ENCODE measurements at regions not wholly inside any gene's neighbourhood (a gene's known extent, or its start where the extent isn't known, plus 50 kb on each side); places are given as distances from the start of the nearest gene placed in this dataset.
"Not testable (repeated sequence)": the region's sequence is repeated elsewhere in the genome, so short reads cannot be mapped to it uniquely, and the experiment has no call there.

GRCh38 chr12:75656648-75657047 is 145.2 kb upstream of the KRR1 start:
- no peak for DNase-seq (ENCODE audit: low read depth in 1 of 2, low spot score in 1 of 2)

- DNase-seq (ENCODE audit: low read depth in 1 of 2, low spot score in 1 of 2): no peak
Observed at GRCh38 chr12:75656210-75656609, 144.8 kb upstream of the KRR1 start.

GRCh38 chr12:75655315-75655806 is 144.0 kb upstream of the KRR1 start:
- no peak for DNase-seq (ENCODE audit: low read depth in 1 of 2, low spot score in 1 of 2)

- DNase-seq (ENCODE audit: low read depth in 1 of 2, low spot score in 1 of 2): no peak
Observed at GRCh38 chr12:75651342-75651695, 139.9 kb upstream of the KRR1 start.

DNA sequence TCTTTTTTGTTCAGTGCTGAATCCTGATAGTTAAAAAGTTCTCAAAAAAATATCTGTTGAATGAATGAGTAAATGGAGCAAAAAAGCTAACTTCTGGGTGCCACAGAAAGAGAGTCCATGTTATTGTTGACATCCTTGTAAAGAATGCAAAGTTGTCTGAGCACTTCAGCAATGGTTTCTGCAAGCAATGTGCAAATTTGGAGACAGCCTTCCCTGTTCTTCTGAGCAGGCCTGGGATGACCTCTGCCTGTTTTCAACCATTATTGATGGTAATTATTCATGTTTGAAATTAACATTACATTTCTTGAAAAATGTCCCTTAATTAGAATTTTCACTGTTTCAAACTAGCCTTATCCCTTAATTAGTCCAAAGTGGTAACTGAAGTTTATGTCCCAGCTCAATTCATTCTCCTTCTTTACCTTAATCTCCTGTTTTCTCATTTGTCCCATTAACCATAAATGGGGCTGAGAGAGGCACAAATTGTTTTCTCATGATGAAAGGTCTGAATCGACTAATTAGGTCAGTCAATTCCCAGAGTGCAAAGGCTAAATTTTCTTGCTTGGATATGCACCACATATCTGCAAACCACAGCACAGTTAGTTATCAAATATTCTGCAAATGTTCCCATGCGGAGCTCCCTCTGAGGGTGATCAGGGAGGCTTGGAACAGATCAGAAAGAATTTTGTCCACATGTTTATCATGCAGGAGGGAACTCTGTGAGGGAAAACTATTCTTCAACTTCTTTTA is 139.4 kb upstream of the KRR1 start:
- DNase-seq (ENCODE audit: low read depth in 1 of 2, low spot score in 1 of 2): no peak

GRCh38 chr12:75650100-75650499 is 138.7 kb upstream of the KRR1 start:
- no peak for DNase-seq (ENCODE audit: low read depth in 1 of 2, low spot score in 1 of 2)

- DNase-seq (ENCODE audit: low read depth in 1 of 2, low spot score in 1 of 2): no peak
Observed at GRCh38 chr12:75648856-75649255, 137.4 kb upstream of the KRR1 start.

DNA sequence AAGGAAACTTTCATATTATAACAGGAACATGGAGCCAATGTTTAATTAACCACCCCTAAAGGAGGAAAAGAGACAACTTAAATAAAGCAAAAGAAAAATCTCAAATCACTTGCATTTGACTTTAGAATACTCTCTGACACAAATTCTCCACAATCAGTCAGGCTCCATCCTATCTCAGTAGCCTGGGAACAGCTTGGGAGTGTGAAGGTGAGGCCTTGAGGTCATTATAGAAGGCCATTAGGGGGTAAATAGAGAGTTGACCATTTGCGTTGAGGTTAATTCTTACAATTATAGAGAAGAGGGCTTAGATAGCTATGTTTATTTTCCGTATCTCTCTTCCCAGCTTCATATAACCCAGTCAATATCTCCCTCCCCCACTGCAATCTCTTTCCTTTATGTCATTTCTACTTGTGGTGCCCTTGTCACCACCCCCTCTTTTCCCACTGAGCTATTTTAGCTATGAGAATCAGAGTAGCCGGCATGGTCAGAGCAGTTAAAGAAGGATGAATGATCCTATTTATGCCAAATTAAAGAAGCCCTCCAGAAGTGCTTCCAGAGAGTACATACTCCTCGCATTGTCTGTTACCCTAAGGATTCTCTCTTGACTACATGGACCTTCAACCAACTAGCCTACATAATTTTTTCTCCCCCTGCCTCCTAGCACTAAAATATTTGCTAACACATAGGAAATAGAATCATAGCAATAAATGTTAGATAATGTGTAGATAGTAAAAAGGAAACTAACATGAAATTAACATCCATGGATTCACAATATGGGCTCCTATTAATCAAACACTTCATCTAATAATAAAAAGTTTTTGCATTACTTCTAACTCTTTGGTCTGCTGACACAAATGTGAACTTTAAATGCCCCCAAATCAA is 135.2 kb upstream of the KRR1 start:
- no peak for DNase-seq (ENCODE audit: low read depth in 1 of 2, low spot score in 1 of 2)

DNA sequence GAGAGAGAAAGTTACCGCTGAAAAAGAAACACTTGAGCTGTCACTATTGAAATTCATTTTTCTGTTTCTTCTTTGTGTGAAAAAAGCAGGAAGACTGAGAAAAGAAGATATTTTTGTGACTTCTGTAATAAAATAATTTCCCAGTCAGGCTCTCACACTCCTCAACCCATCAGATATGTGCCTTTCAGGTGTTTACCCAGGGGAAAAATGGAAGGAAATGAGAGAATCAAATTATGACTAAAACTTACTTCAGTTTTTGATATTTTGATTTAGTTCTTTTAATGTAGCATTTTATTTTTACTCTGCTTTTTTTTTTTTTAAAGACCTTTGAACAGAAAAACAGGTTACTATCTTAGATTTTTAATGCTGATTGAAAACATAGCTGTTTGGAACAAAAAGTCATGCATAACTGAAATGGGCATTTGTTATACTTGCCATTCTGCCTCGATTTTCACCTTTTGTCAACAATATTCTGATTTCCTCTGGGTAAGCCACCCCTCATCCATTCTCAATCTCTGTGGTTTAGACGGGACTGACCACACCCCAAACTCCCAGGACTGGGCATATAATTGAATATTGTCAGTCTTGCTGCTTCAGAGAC is 133.2 kb upstream of the KRR1 start:
- no peak for DNase-seq (ENCODE audit: low read depth in 1 of 2, low spot score in 1 of 2)

DNA sequence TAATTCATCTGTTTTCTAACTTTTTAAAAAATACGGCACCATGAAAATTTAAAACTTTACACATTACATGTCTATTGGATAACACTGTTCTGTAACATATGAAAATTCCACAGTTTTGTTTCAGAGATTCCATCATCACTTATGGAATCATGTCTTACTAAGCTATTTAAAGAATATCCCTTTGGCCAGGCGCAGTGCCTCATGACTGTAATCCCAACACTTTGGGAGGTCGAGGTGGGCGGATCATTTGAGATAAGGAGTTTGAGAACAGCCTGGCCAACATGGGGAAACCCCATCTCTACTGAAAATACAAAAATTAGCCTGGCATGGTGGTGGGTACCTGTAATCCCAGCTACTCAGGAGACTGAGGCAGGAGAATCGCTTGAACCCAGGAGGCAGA is 131.7 kb upstream of the KRR1 start:
- not testable (repeated sequence) for DNase-seq (ENCODE audit: low read depth in 1 of 2, low spot score in 1 of 2)

- DNase-seq (ENCODE audit: low read depth in 1 of 2, low spot score in 1 of 2): no peak
Observed at GRCh38 chr12:75642226-75642625, 130.8 kb upstream of the KRR1 start.

DNA sequence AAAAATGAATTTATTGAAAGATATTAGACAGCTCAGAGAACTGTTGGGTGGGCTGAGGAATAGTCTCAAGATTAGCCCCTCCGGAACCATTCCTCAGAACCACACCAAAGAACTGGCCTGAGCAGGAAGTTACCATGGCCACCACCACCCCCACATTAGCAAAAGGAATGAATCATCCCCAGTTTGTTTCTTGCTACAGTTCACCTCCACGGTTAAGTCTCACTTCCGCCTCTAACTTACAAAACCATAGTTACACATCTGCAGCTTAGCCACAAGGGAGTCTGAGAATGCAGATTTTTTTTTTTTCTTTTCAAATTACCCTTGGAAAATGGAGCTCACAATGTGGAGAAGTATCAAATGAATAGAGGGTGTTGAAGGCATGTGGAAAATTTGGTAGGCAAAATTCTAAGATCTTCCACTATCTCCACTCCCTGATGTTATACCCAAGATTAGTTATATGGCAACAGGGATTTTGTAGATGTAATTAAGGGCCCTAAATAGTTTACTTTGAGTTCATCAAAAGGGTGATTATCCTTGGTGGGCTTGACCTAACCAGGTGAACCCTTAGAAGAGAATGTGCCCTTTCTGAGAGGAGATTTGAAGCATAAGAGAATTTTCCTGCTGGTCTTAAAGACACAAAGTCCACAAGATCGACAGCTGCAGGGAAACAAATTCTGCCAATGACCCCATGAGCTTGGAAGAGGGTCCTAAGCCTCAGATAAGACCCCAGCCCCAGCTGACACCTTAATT is 129.8 kb upstream of the KRR1 start:
- DNase-seq (ENCODE audit: low read depth in 1 of 2, low spot score in 1 of 2): peak in 1 of 2 donors; percentile 6

DNA sequence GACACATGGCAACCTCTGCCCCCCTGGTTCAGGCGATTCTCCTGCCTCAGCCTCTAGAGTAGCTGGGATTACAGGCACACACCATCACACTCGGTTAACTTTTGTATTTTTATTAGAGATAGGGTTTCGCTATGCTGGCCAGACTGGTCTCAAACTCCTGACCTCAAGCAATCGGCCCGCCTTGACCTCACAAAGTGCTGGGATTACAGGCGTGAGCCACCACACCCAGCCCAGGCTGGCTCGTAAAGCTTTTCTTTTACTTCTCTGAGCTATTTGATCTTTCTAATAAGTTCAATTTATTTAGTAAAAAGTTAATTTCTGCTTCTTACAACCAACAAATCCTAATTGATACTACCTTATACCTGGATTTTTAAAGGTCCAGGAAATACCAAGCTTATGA is 127.4 kb upstream of the KRR1 start:
- no peak for DNase-seq (ENCODE audit: low read depth in 1 of 2, low spot score in 1 of 2)

DNA sequence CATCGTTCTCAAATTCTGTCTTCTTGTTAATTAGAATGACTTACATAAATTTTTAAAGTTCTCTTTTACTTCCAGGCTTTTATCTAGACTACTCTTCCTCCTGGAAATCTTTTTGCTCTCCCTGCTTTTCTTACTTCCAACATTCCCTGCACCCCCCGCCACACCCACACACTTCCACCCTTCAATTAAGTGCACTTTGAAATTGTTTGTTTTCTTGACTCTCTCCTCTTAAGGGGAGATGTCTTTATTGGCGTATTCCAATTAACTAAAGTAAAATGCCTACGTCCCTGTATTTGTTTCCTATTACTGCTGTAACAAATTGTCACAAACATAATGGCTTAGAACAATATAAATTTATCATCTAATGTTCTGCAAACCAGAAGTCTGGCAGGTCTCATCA is 125.2 kb upstream of the KRR1 start:
- no peak for DNase-seq (ENCODE audit: low read depth in 1 of 2, low spot score in 1 of 2)

DNA sequence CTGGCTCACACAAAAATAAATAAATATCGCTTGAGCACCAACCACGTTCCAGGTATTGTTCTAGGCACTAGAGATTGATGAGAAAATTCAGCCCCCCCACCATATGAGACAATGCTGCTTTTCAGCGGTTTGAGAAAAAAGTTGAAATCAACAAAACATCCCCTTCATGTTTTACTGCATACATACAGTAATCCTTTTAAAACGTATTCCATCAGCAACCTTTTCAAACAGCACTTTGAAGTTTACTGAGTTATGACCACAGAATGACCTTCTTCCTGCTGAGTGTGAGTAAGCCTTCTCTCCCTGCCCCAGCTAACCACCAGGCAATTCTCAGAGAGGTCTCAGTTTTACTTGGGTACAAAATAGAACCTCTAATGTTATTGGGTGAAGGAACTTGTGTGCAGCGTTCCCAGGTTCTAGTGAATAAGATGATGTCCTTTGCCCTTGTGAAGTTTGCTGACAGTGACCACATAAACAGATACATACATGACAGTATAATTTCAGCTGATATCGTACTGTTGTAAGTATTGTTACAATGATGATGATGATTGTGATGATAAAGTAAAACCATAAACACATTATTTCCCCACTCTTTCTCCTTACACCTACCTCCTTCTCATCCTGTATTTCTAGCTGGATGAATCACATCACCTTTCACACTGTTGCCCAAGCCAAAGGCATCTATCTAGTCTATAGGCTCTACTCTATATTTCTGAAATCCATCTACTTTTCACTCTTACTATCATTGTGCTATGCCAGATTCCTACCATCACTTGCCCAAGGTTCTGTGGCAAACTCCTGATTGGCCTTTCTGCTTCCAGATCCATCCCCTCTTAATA is 124.4 kb upstream of the KRR1 start:
- no peak for DNase-seq (ENCODE audit: low read depth in 1 of 2, low spot score in 1 of 2)

DNA sequence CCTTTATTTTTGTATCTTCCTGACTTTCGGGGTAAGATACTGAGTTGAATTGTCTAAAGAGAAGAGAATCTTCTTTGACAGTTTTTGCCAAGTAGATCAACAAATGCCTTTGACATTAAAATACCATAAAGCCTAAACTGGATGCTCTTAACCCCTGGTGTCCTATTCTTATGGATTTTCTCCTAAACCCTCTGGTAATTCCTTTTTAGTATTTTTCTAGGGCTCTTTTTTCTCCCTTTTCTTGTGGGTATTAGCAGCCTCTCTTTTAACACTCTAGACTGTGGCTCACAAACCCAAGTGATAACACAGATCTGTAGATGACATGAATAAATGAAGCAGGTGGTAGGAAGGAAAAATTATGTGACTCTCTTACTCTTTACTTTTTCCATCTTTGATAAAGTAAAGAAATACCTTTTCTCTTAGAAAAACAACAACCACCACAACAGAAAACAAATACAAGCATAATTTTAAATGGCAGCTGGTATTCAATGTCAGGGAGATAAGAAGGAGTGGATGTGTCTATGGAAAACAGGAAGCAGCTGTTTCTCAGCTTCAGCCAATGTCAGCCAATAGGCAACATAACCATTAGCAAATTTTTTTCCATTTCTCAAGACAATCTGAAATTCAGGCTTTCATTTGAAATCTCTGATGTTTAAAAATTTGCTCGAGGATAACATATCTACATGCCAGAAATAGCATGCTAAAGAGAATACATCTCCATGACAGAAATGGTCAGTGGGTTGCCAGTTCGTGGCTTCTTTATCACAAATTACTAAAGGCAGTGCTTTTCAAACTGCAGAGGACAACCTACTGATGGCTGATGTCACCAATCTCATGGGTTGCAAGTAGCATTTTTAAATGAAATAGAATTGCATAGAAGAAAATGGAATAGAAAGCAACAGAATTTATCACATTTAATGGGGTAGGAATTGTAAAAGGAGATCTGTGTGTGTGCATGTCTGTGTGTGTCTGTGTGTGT is 123.1 kb upstream of the KRR1 start:
- DNase-seq (ENCODE audit: low read depth in 1 of 2, low spot score in 1 of 2): no peak

DNA sequence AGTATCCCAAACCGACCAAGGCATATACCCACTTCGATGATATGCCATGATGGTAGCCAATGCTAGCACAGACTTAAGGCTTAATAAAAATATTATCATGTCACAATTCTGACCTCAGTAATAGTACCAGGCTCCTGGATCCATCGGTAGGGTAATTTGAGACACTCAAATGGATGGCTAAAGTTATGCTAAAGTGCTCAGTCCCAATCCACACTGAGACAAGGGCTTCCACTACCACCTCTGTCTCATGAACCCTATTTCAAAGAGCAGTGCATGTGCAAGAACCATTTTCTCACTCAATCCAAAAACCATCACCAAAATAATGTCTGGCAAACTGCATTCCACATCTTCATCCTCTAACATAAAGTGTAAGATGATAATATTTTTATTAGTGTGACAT is 122.4 kb upstream of the KRR1 start:
- no peak for DNase-seq (ENCODE audit: low read depth in 1 of 2, low spot score in 1 of 2)

GRCh38 chr12:75632442-75632841 is 121.0 kb upstream of the KRR1 start:
- DNase-seq (ENCODE audit: low read depth in 1 of 2, low spot score in 1 of 2): no peak

GRCh38 chr12:75631831-75632230 is 120.4 kb upstream of the KRR1 start:
- no peak for DNase-seq (ENCODE audit: low read depth in 1 of 2, low spot score in 1 of 2)

Measured in activated T-helper 1 cell treated with anti-CD3 and anti-CD28 coated beads, Interleukin-2, amount 50 U/mL, for 16 hours (primary cell).